Astrocyte (in vitro differentiated cells and primary cell): ENCODE measurements at regions not wholly inside any gene's neighbourhood (a gene's known extent, or its start where the extent isn't known, plus 50 kb on each side); places are given as distances from the start of the nearest gene placed in this dataset.

Source experiments
- DNase-seq: peaks from one replicate; pipeline ENCODE4 v3.0.0-alpha.2; 2010; ENCODE audit warnings: low read depth
- FAIRE-seq: peaks from 2 replicates; lab custom pipeline; 2011; peaks lifted over from hg19 to GRCh38; lab: Jason Lieb, UNC
- H2AFZ ChIP-seq: 2 replicates; pipeline ENCODE4 v1.6.0; 2012; ENCODE audit warnings: low read depth, low read length, inconsistent platforms
- H3K27ac ChIP-seq: 2 replicates; pipeline ENCODE4 v1.5.1; 2011; ENCODE audit warnings: low read depth, low read length, inconsistent platforms
- H3K27me3 ChIP-seq: 2 replicates; pipeline ENCODE4 v1.6.0; 2011; ENCODE audit warnings: low read length, inconsistent platforms; ENCODE audit not compliant: insufficient read depth
- H3K36me3 ChIP-seq: 2 replicates; pipeline ENCODE4 v1.5.1; 2011; ENCODE audit warnings: low read length, inconsistent platforms; ENCODE audit not compliant: insufficient read depth
- H3K4me1 ChIP-seq: 2 replicates; pipeline ENCODE4 v1.5.1; 2011; ENCODE audit warnings: low read length, inconsistent platforms; ENCODE audit not compliant: insufficient read depth
- H3K4me2 ChIP-seq: 2 replicates; pipeline ENCODE4 v1.6.0; 2012; ENCODE audit warnings: low read length, inconsistent platforms
- H3K4me3 ChIP-seq: 2 replicates; pipeline ENCODE4 v1.5.1; 2011; ENCODE audit warnings: low read depth, mild to moderate bottlenecking, low read length, inconsistent platforms; ENCODE audit not compliant: insufficient read depth
- H3K79me2 ChIP-seq: 2 replicates; pipeline ENCODE4 v1.6.0; 2012; ENCODE audit warnings: mild to moderate bottlenecking, low read length, inconsistent platforms; ENCODE audit not compliant: insufficient read depth
- H3K9ac ChIP-seq: 2 replicates; pipeline ENCODE4 v1.6.0; 2012; ENCODE audit warnings: mild to moderate bottlenecking, low read length, inconsistent platforms
- H3K9me3 ChIP-seq: 2 replicates; pipeline ENCODE4 v1.5.1; 2012; ENCODE audit warnings: low read depth, mild to moderate bottlenecking, low read length, inconsistent platforms; ENCODE audit not compliant: insufficient read depth
- H4K20me1 ChIP-seq: 2 replicates; pipeline ENCODE4 v1.6.0; 2012; ENCODE audit warnings: low read length, inconsistent platforms; ENCODE audit not compliant: insufficient read depth
- H3K27ac Mint-ChIP-seq: one replicate; pipeline ENCODE4 v1.8.0; 2021; ENCODE audit warnings: mild to moderate bottlenecking, mixed read lengths; ENCODE audit not compliant: unreplicated experiment
- H3K27me3 Mint-ChIP-seq: one replicate; pipeline ENCODE4 v1.8.0; 2021; ENCODE audit warnings: low read depth, mixed read lengths; ENCODE audit not compliant: unreplicated experiment
- H3K36me3 Mint-ChIP-seq: one replicate; pipeline ENCODE4 v1.8.0; 2021; ENCODE audit warnings: low read depth, mixed read lengths; ENCODE audit not compliant: unreplicated experiment
- H3K4me1 Mint-ChIP-seq: one replicate; pipeline ENCODE4 v1.8.0; 2021; ENCODE audit warnings: low read depth, mixed read lengths; ENCODE audit not compliant: unreplicated experiment
- H3K4me3 Mint-ChIP-seq: one replicate; pipeline ENCODE4 v1.8.0; 2021; ENCODE audit warnings: mild to moderate bottlenecking, moderate library complexity, mixed read lengths; ENCODE audit not compliant: unreplicated experiment
- H3K9me3 Mint-ChIP-seq: one replicate; pipeline ENCODE4 v1.8.0; 2021; ENCODE audit warnings: mild to moderate bottlenecking, mixed read lengths; ENCODE audit not compliant: unreplicated experiment
- CTCF ChIP-seq: IDR thresholded peaks from 2 replicates; pipeline ENCODE4 v1.5.1; 2011; ENCODE audit warnings: low read depth, mild to moderate bottlenecking, inconsistent platforms, low read length, moderate library complexity; ENCODE audit not compliant: insufficient read depth
- EZH2 ChIP-seq: IDR thresholded peaks from 2 replicates; pipeline ENCODE4 v1.6.1; 2012; ENCODE audit warnings: mild to moderate bottlenecking, low read length, inconsistent platforms; ENCODE audit not compliant: insufficient read depth

GRCh38 chr10:6794441-6794840, 214.4 kb upstream of the PRKCQ start:
- TF ChIP-seq EZH2 (no peak), CTCF (no peak)
- FAIRE-seq, result no peak
- H4K20me1 ChIP-seq, result no peaks in the 10 kb centered on the region
- Mint-ChIP-seq H3K9me3 (no peaks in the 10 kb centered on the region), H3K27me3 (peaks cover 5% of the 10 kb centered on the region), H3K27ac (no peak overlapping the region), H3K36me3 (no peaks in the 10 kb centered on the region), H3K4me3 (no peak overlapping the region), H3K4me1 (no peaks in the 10 kb centered on the region)
- H3K9ac ChIP-seq, result no peak overlapping the region
- H3K4me3 ChIP-seq, result no peak overlapping the region
- H3K27me3 ChIP-seq, result no peaks in the 10 kb centered on the region
- no peak overlapping the region for H3K27ac ChIP-seq
- H3K79me2 ChIP-seq, result no peaks in the 10 kb centered on the region
- DNase-seq, result no peak
- no peaks in the 10 kb centered on the region for H3K4me1 ChIP-seq
- H3K9me3 ChIP-seq, result no peaks in the 10 kb centered on the region
- H3K36me3 ChIP-seq, result no peaks in the 10 kb centered on the region
- no peak overlapping the region for H3K4me2 ChIP-seq
- no peak overlapping the region for H2AFZ ChIP-seq

GRCh38 chr10:6788731-6789130, 208.7 kb upstream of the PRKCQ start:
- no peak for FAIRE-seq
- H3K4me3 ChIP-seq, result no peak overlapping the region
- no peak overlapping the region for H3K4me2 ChIP-seq
- H3K9me3 ChIP-seq, result no peaks in the 10 kb centered on the region
- no peak overlapping the region for H2AFZ ChIP-seq
- Mint-ChIP-seq H3K27ac (no peak overlapping the region), H3K4me1 (no peaks in the 10 kb centered on the region), H3K27me3 (peaks cover 3% of the 10 kb centered on the region), H3K9me3 (no peaks in the 10 kb centered on the region), H3K36me3 (no peaks in the 10 kb centered on the region), H3K4me3 (no peak overlapping the region)
- TF ChIP-seq CTCF (no peak), EZH2 (no peak)
- no peaks in the 10 kb centered on the region for H3K36me3 ChIP-seq
- DNase-seq, result no peak
- no peaks in the 10 kb centered on the region for H4K20me1 ChIP-seq
- H3K27ac ChIP-seq, result no peak overlapping the region
- H3K9ac ChIP-seq, result no peak overlapping the region
- H3K4me1 ChIP-seq, result peaks cover 10% of the 10 kb centered on the region
- no peaks in the 10 kb centered on the region for H3K79me2 ChIP-seq
- H3K27me3 ChIP-seq, result no peaks in the 10 kb centered on the region

DNA sequence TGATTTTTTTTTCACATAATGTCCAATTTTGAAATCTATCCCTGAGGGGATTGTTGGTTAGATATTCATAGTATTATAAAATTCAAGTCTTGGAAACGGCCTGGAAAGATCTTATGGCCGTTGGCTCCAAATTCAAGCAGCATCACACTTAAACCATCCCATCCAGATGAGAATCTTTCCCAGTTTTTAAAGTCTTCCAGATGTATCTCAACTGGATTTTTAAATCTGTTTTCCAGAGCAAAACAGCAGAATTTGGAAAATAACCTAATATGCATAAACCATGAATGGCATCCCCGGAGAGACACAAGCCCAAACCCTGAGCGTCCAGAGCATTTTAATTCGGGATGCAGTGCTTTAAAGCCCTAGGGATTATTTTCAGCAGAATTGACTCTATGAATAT, 208.2 kb upstream of the PRKCQ start:
- Mint-ChIP-seq H3K27ac (no peak overlapping the region), H3K4me1 (no peaks in the 10 kb centered on the region), H3K36me3 (no peaks in the 10 kb centered on the region), H3K9me3 (no peaks in the 10 kb centered on the region), H3K27me3 (peaks cover 3% of the 10 kb centered on the region), H3K4me3 (no peak overlapping the region)
- Histone ChIP-seq H3K9me3 (no peaks in the 10 kb centered on the region), H3K4me1 (peaks cover 10% of the 10 kb centered on the region), H3K27ac (no peak overlapping the region), H2AFZ (no peak overlapping the region), H3K9ac (no peak overlapping the region), H3K4me3 (no peak overlapping the region), H3K27me3 (no peaks in the 10 kb centered on the region), H3K79me2 (no peaks in the 10 kb centered on the region), H3K4me2 (no peak overlapping the region), H4K20me1 (no peaks in the 10 kb centered on the region), H3K36me3 (no peaks in the 10 kb centered on the region)
- FAIRE-seq (no peak), DNase-seq (no peak)
- TF ChIP-seq EZH2, result no peak
- no peak for TF ChIP-seq CTCF
